ENCODE measurements at regions not wholly inside any gene's neighbourhood (a gene's known extent, or its start where the extent isn't known, plus 50 kb on each side); places are given as distances from the start of the nearest gene placed in this dataset.
"Not testable (repeated sequence)": the region's sequence is repeated elsewhere in the genome, so short reads cannot be mapped to it uniquely, and the experiment has no call there.

DNA sequence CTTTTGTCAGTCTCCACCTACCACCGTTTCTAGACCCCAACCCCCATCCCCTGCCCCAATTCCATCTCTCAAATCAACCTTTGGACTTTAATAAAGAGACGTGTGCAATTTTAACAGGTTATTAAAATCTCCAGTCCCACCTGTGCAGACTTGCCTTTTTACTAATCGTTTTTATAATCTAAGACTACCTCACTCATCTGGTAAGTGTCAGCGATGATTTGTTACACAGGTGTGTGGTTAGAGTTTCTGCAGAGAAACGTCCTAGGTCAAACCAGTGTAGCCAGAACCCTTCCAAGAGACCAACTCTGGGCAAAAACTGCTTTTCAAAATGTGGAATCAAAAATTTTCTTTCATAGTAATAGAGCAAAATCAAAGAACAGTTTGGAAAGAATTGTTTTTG, 60.4 kb upstream of the PELI2 start:
- no peak for DNase-seq (ENCODE audit: low spot score)
- intact Hi-C loops (cut with DNase I) = no loop called here

DNA sequence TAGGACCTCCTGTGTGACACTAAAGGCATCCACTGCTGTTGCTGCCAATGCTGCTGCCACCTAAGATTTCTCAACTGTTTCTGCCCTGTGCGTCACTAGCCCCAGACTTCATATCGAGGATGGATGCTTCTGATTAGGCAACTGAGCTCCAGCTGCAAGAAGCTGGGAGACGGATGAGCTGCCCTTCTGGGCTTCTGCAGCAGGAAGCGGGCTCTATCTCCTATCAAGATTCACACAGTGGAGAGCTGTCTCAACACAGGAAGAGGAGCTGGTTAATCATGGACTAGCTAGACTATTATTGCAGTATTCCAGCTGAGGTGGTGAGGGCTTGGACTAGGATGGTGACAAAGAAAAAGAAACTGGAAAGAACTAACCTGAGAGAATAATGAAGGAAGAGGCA, 59.2 kb upstream of the PELI2 start:
- intact Hi-C loops (cut with DNase I) = no loop called here
- no peak for DNase-seq (ENCODE audit: low spot score)

DNA sequence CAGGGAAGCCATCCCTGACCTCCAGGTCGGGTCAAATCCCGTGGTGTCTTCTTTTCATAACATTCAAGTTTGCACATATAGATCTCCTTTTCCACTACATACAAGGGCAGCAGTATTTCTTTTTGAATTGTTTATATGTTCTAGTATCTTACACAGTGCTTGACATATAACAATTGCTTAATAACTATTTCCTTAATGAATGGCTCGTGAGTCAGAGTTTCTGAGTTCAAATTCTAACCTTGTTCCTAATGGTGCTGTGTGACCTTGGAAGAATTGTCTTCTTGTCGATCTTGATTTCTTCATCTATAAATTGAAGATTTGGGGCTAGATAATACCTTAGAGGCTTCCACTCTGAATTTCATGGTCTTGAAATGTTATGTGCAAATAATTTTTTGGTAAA, 57.2 kb upstream of the PELI2 start:
- no peak for DNase-seq (ENCODE audit: low spot score)
- intact Hi-C loops (cut with DNase I) = no loop called here

DNA sequence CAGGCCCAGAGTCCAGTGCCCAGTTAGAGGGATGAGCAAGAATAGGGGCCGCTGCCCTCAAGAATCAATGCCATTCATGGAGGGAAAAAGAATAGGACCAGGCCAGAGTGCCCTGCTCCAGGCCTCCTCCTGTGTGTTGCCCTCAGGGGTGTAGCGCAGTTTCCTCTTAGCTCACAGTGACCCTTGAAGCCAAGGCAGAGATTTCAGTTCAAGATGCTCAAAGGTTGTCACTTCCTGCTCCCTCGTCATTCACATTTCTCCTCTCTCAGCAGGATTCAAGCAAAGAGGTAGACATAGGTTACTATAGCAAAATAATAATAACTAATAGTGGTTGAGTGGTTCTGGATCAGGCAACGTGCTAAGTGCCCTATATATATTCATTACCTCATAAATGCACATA, 55.1 kb upstream of the PELI2 start:
- intact Hi-C loops (cut with DNase I) = no loop called here
- DNase-seq (ENCODE audit: low spot score) = no peak

DNA sequence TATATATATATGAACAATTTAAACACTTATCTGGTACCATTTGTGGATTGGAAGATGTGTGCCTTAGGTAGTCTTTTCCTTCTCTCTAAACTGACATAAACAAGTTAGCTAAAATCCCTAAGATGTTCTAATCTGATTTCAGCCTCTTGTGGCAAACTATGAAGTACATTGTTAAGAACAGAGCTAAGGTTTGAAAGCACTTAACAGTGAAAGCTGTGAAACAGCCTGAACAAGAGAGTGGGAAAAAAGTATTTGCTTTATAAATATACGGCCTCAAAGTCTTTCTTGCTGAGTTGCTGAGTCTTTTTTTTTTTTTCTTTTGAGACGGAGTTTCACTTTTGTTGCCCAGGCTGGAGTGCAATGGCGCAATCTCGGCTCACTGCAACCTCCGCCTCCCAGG, 53.7 kb upstream of the PELI2 start:
- intact Hi-C loops (cut with DNase I) = no loop called here
- no peak for DNase-seq (ENCODE audit: low spot score)

DNA sequence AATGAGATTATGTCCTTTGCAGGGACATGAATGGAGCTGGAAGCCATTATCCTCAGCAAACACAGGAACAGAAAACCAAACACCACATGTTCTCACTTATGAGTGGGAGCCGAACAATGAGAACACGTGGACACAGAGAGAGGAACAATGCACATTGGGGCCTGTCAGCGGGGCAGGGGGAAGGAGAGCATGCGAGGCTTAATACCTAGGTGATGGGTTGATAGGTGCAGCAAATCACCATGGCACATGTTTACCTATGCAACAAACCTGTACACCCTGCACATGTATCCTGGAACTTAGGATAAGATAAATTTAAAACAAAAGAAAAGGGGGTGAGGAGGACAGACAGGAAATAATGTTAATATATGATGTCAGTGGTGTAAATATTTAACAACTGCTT, 53.0 kb upstream of the PELI2 start:
- intact Hi-C loops (cut with DNase I); DNase-seq (ENCODE audit: low spot score): not testable (repeated sequence)

DNA sequence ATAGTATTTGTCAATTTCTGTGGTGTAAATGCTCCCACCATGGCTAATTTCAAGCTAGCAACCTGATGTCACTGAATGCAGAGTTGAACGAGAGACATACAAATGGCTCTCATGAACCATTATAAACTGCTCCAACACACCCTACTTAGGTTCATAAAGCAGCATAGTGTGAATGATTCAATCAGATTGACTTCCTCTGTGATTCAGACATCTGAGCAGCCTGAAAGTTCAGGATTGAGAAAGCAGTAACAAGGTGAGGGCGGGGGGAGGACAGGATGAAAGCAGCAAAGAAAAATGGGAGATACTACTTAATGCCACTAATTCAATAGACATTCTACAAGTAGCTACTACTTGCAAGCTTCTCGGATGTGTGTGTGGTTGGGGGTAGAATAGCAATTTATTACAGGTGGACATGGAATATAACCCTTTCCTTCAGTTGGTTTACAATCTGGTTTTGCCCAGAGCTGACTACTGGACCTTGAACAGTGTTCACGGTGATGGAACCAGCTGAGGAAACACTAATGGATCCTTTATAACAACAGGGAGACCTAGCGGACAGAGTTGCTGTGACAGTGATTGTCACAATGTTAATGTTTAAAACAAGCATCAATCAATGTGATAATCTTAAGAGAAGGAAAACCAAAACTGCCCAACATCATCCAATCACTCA, 52.5 kb upstream of the PELI2 start:
- no peak for DNase-seq (ENCODE audit: low spot score)
- intact Hi-C loops (cut with DNase I) = no loop called here
